Activated naive CD4-positive, alpha-beta T cell treated with anti-CD3 and anti-CD28 coated beads, Interleukin-2, amount 50 U/mL, for 72 hours (primary cell): ENCODE measurements at regions not wholly inside any gene's neighbourhood (a gene's known extent, or its start where the extent isn't known, plus 50 kb on each side); places are given as distances from the start of the nearest gene placed in this dataset.

Experiments
- ATAC-seq, 2 donors: fragments of 150-1000 bp; cut with Tn5 transposase; 2 replicates each; pipeline ENCODE4 v1.10.0; 2021; ENCODE audit warnings: mild to moderate bottlenecking in 2 of 2, moderate library complexity in 2 of 2
- DNase-seq, 2 donors: peaks; one replicate each; pipeline ENCODE4 v3.0.0; 2021 to 2022; ENCODE audit warnings: low spot score in 2 of 2
- H3K27ac Mint-ChIP-seq, 2 donors: one replicate each; pipeline ENCODE4 v1.8.0; 2022; ENCODE audit warnings: mild to moderate bottlenecking in 2 of 2, mixed read lengths in 2 of 2
- H3K36me3 Mint-ChIP-seq, 2 donors: one replicate each; pipeline ENCODE4 v1.8.0; 2022; ENCODE audit warnings: mixed read lengths in 2 of 2
- H3K9me3 Mint-ChIP-seq, 2 donors: one replicate each; pipeline ENCODE4 v1.8.0; 2022; ENCODE audit warnings: mixed read lengths in 2 of 2

- Mint-ChIP-seq H3K36me3 (peaks cover 9 to 14% of the 10 kb centered on the region in 2 donors), H3K9me3 (peaks cover 10 to 18% of the 10 kb centered on the region in 2 donors), H3K27ac (no peak overlapping the region)
- no peak for DNase-seq
- ATAC-seq = no peak
Observed at GRCh38 chr7:18081617-18082016, 54.0 kb upstream of the PRPS1L1 start.

GRCh38 chr7:18082169-18082568 lies 54.5 kb upstream of the PRPS1L1 start:
- Mint-ChIP-seq H3K27ac (no peak overlapping the region), H3K9me3 (peaks cover 10 to 18% of the 10 kb centered on the region in 2 donors), H3K36me3 (peaks cover 9 to 14% of the 10 kb centered on the region in 2 donors)
- no peak for DNase-seq
- no peak for ATAC-seq

- Mint-ChIP-seq H3K9me3 (peaks cover 5 to 9% of the 10 kb centered on the region in 2 donors), H3K27ac (no peak overlapping the region), H3K36me3 (peaks cover 5 to 10% of the 10 kb centered on the region in 2 donors)
- DNase-seq (no peak), ATAC-seq (peak in 1 of 2 donors; percentile 53)
Observed at GRCh38 chr7:18086165-18087025, 58.7 kb upstream of the PRPS1L1 start.

GRCh38 chr7:18087026-18087686 lies 59.5 kb upstream of the PRPS1L1 start:
- peaks cover 0 to 2% of the 10 kb centered on the region in 2 donors for H3K36me3 Mint-ChIP-seq
- ATAC-seq (peak in 1 of 2 donors; percentile 22), DNase-seq (no peak)
- peaks cover 0 to 2% of the 10 kb centered on the region in 2 donors for H3K9me3 Mint-ChIP-seq
- H3K27ac Mint-ChIP-seq = no peak overlapping the region

- no peak for DNase-seq
- Mint-ChIP-seq H3K27ac (no peak overlapping the region), H3K9me3 (no peaks in the 10 kb centered on the region), H3K36me3 (no peaks in the 10 kb centered on the region)
- ATAC-seq = no peak
Observed at GRCh38 chr7:18087687-18088078, 60.0 kb upstream of the PRPS1L1 start.

- ATAC-seq (no peak), DNase-seq (no peak)
- Mint-ChIP-seq H3K27ac (no peak overlapping the region), H3K36me3 (no peaks in the 10 kb centered on the region), H3K9me3 (peaks cover 2% of the 10 kb centered on the region in 2 donors)
Observed at GRCh38 chr7:18096087-18096486, 68.4 kb upstream of the PRPS1L1 start.

GRCh38 chr7:18102576-18102975 lies 74.9 kb upstream of the PRPS1L1 start:
- DNase-seq (no peak), ATAC-seq (no peak)
- H3K27ac Mint-ChIP-seq = no peak overlapping the region
- no peaks in the 10 kb centered on the region for H3K36me3 Mint-ChIP-seq
- H3K9me3 Mint-ChIP-seq = peaks cover 4 to 5% of the 10 kb centered on the region in 2 donors

- H3K36me3 Mint-ChIP-seq = no peaks in the 10 kb centered on the region
- H3K27ac Mint-ChIP-seq = no peak overlapping the region
- no peak for DNase-seq
Observed at GRCh38 chr7:18103436-18104218, 76.0 kb upstream of the PRPS1L1 start.

GRCh38 chr7:18109762-18110161 lies 82.1 kb upstream of the PRPS1L1 start:
- DNase-seq (no peak), ATAC-seq (no peak)
- H3K9me3 Mint-ChIP-seq = no peaks in the 10 kb centered on the region
- no peak overlapping the region for H3K27ac Mint-ChIP-seq
- H3K36me3 Mint-ChIP-seq = no peaks in the 10 kb centered on the region

More at GRCh38 chr7:18103436-18104218, 76.0 kb upstream of the PRPS1L1 start:
- H3K9me3 Mint-ChIP-seq = peaks cover 4 to 5% of the 10 kb centered on the region in 2 donors
- no peak for ATAC-seq

GRCh38 chr7:18116661-18117060 lies 89.0 kb upstream of the PRPS1L1 start:
- Mint-ChIP-seq H3K27ac (no peak overlapping the region), H3K9me3 (no peaks in the 10 kb centered on the region), H3K36me3 (no peaks in the 10 kb centered on the region)
- DNase-seq (no peak), ATAC-seq (no peak)

- H3K27ac Mint-ChIP-seq = no peak overlapping the region
- no peak for DNase-seq
- ATAC-seq = no peak
- no peaks in the 10 kb centered on the region for H3K36me3 Mint-ChIP-seq
- no peaks in the 10 kb centered on the region for H3K9me3 Mint-ChIP-seq
Observed at GRCh38 chr7:18117482-18117881, 89.8 kb upstream of the PRPS1L1 start.

- no peaks in the 10 kb centered on the region for H3K9me3 Mint-ChIP-seq
- DNase-seq (no peak), ATAC-seq (no peak)
- H3K36me3 Mint-ChIP-seq = no peaks in the 10 kb centered on the region
- H3K27ac Mint-ChIP-seq = no peak overlapping the region
Observed at GRCh38 chr7:18119985-18120384, 92.3 kb upstream of the PRPS1L1 start.

GRCh38 chr7:18123508-18124239 lies 96.0 kb upstream of the PRPS1L1 start:
- Mint-ChIP-seq H3K9me3 (no peaks in the 10 kb centered on the region), H3K36me3 (no peaks in the 10 kb centered on the region), H3K27ac (no peak overlapping the region)
- no peak for ATAC-seq
- no peak for DNase-seq

- Mint-ChIP-seq H3K27ac (no peak overlapping the region), H3K9me3 (no peaks in the 10 kb centered on the region), H3K36me3 (no peaks in the 10 kb centered on the region)
- ATAC-seq (no peak), DNase-seq (no peak)
Observed at GRCh38 chr7:18125476-18125875, 97.8 kb upstream of the PRPS1L1 start.

GRCh38 chr7:18126281-18126680 lies 98.6 kb upstream of the PRPS1L1 start:
- no peak for DNase-seq
- ATAC-seq = no peak
- Mint-ChIP-seq H3K27ac (no peak overlapping the region), H3K9me3 (no peaks in the 10 kb centered on the region), H3K36me3 (no peaks in the 10 kb centered on the region)

- no peaks in the 10 kb centered on the region for H3K9me3 Mint-ChIP-seq
- DNase-seq = no peak
- no peak for ATAC-seq
- H3K27ac Mint-ChIP-seq = no peak overlapping the region
- no peaks in the 10 kb centered on the region for H3K36me3 Mint-ChIP-seq
Observed at GRCh38 chr7:18128846-18129245, 101.2 kb upstream of the PRPS1L1 start.
